ENCODE measurements at regions not wholly inside any gene's neighbourhood (a gene's known extent, or its start where the extent isn't known, plus 50 kb on each side); places are given as distances from the start of the nearest gene placed in this dataset.

DNA sequence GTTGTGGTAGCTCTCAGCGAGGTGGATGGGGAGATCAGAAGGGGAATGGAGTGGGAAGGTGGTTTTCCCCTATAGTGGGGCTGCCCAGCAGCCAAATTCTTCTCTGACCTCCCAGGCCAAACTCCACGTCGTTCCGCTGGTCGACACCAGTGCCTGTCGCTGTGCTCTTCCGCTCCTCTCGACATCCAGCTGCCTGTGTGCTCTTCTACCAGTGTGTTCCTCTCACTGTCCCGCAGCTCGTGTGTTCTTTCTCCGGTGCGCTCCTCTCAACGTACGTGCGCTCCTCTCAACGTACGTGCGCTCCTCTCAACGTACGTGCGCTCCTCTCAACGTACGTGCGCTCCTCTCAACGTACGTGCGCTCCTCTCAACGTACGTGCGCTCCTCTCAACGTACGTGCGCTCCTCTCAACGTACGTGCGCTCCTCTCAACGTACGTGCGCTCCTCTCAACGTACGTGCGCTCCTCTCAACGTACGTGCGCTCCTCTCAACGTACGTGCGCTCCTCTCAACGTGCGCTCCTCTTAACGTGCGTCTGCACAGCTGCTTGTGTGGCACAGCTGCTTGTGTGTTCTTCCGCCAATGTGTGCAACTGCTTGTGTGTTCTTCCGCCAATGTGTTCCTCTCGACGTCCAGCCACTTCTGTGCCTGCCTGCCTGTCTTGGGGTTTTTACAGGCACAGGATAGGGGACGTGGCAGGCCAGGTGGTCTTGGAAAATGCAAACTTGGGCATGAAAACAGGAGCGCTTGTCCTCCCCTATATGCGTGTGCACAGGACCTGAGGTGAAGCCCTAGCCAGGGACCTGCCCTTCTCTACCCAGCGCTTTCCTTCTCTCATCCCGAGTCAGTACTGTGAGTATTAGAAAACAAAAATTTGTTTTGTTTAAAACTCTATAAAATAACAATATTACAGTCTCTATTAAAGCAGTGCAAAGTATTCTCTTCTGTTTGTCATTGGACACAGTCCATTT, 991.1 kb downstream of the GBE1 start:
- DNase-seq (ENCODE audit: low read depth): peak; percentile 71
- peak overlapping the region; percentile 64 for H3K4me3 ChIP-seq (ENCODE audit: low read depth, low read length)
- TF ChIP-seq, protein P1, sequence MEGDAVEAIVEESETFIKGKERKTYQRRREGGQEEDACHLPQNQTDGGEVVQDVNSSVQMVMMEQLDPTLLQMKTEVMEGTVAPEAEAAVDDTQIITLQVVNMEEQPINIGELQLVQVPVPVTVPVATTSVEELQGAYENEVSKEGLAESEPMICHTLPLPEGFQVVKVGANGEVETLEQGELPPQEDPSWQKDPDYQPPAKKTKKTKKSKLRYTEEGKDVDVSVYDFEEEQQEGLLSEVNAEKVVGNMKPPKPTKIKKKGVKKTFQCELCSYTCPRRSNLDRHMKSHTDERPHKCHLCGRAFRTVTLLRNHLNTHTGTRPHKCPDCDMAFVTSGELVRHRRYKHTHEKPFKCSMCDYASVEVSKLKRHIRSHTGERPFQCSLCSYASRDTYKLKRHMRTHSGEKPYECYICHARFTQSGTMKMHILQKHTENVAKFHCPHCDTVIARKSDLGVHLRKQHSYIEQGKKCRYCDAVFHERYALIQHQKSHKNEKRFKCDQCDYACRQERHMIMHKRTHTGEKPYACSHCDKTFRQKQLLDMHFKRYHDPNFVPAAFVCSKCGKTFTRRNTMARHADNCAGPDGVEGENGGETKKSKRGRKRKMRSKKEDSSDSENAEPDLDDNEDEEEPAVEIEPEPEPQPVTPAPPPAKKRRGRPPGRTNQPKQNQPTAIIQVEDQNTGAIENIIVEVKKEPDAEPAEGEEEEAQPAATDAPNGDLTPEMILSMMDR (IDR thresholded peaks at IDR 0.05; ENCODE audit: insufficient read depth, low read depth, low read length): no peak

DNA sequence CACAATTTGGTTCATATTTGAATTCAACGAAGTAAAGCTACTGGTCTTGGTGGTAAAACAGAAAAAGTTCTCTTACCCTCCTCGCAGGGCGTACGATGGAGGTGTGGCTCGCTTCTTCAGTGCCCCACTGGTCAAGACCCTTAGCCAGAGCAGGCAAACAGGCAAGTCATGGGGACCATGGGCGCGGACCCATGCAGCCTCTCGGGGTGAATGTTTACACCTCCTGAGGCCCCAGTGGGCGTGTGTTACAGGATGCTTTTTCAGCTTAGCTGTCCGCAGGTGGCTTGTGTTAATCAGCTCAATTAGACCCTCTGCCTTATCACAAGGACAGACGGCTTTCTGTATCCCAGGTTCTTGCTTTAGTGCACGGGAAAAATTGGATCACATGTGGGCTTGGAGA, 991.8 kb downstream of the GBE1 start:
- TF ChIP-seq, protein P1 (IDR thresholded peaks at IDR 0.05; ENCODE audit: insufficient read depth, low read depth, low read length): no peak
- H3K4me3 ChIP-seq (ENCODE audit: low read depth, low read length): peak overlapping the region; percentile 64
- DNase-seq (ENCODE audit: low read depth): peak; percentile 2

DNA sequence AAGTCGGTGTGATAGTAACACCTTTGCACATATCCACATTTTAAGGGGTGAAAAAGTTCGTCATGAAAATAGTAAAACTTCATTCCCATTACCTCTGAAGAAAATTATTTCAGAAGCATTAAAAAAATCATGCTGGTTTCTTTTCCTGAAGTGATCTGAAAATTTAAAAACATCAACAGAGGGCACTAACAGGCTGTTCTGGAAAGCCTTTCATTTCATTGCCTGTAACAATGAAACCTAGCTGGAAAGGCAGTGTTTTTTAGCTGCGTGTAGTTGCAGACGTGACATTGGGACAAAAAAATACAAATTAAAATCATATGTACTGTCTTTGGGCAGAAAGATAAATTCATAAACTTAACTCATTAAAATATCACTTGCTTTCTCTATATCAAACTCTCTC, 993.8 kb downstream of the GBE1 start:
- no peak overlapping the region for H3K4me3 ChIP-seq (ENCODE audit: low read depth, low read length)
- TF ChIP-seq, protein P1 (IDR thresholded peaks at IDR 0.05; ENCODE audit: insufficient read depth, low read depth, low read length): no peak
- peak; percentile 4 for DNase-seq (ENCODE audit: low read depth)

DNA sequence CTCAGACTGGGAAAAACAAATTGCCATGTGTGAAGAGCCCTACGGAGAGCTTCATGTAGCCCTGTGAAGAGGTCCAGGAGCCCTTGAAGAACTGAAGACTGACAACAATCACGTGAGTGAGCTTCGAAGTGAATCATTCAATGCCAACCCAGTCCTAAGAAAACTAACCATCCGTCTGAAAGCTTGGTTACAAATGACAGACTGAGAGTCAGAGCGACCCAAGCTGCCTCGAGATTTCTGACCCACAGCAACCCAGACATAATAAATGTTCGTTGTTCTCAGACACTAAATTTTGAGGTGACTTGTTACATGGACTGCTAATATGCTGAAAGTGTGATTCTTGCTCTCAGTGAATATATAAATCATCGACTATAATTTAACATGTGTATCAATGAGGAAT, 987.2 kb upstream of the ROBO1 start:
- TF ChIP-seq, protein P1 (IDR thresholded peaks at IDR 0.05; ENCODE audit: insufficient read depth, low read depth, low read length): no peak
- no peak for DNase-seq (ENCODE audit: low read depth)
- no peak overlapping the region for H3K4me3 ChIP-seq (ENCODE audit: low read depth, low read length)

DNA sequence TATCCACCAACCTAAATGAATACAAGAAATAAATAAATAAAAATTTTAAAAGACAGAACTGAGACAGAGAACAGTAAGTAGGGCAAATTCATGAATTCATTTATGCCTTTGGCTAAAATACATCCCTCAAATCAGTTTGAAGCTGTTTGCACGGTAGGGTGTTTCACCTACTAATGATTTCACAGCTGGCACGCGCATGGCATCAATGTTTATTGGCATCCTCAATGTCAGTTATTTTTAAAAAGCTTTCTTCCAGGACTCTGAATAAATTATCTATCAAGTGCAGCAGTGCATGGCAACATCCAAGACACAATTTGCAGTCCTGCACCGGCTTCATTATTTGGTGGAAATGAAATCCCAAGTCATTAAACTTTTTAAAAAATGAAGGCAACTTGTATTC, 985.2 kb upstream of the ROBO1 start:
- DNase-seq (ENCODE audit: low read depth): no peak
- TF ChIP-seq, protein P1 (IDR thresholded peaks at IDR 0.05; ENCODE audit: insufficient read depth, low read depth, low read length): no peak
- no peak overlapping the region for H3K4me3 ChIP-seq (ENCODE audit: low read depth, low read length)

DNA sequence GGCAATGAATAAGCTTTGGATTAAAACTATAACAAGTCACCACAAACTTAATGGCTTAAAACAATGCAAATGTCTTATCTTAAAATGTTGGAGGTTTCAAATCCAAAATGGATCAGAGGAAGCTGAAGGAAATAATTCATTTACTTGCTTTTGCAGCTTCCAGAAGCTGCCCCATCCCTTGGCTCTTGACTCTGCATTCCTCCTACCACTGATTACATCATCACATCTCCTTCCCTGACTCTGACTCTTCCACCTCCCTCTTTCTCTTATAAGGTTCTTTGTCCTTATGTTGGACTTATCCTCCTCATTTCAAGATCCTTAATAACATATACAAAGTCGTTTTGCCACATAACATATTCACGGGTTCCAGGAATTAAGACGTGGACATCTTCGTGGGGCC, 982.8 kb upstream of the ROBO1 start:
- no peak overlapping the region for H3K4me3 ChIP-seq (ENCODE audit: low read depth, low read length)
- TF ChIP-seq, protein P1 (IDR thresholded peaks at IDR 0.05; ENCODE audit: insufficient read depth, low read depth, low read length): no peak
- DNase-seq (ENCODE audit: low read depth): no peak

Measured in fibroblast of villous mesenchyme (primary cell).